ENCODE measurements at regions not wholly inside any gene's neighbourhood (a gene's known extent, or its start where the extent isn't known, plus 50 kb on each side); places are given as distances from the start of the nearest gene placed in this dataset.
A peak's percentile ranks its signal among the peaks of the same experiment; 100 is the strongest.

DNA sequence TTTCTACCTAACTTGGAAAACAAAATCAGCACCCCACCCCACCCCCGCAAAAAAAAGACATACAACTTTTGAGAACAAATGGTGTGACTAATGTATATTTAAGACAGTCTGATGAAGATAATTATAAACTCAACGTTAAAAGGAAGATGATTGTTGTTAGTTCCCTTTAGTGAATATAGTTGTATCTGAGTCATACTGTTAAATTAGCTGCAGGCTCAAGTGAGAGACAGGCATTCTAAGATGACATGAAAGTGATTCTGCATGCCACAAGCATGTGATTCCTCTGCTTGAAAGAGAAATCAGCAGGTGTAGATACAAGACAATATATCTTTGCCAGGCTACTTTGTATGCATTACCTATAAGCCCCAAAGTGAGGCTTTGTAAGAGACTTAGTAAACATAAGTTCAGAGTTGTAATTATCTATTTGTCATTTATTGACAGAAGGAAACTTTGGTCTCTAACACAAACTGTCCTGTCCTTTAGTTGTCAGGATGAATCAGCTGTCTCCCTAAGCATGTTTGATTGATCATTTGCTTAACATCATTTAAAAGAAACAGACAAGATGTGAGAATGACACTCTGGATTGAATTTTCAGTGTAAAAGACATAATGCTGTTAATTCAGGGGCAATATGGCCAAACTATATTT is 319.4 kb upstream of the HTR2A start:
- in situ Hi-C loops (cut with HindIII; ENCODE audit: low pct_ligation_motif_present, low sequenced_read_pairs): no loop called here
- Histone ChIP-seq H3K27me3 (replicated peaks) (no peaks in the 10 kb centered on the region), H3K27ac (peak overlapping the region; percentile 73), H3K4me3 (ENCODE audit: low read depth, low read length) (no peak overlapping the region), H3K36me3 (replicated peaks) (no peaks in the 10 kb centered on the region)
- TF ChIP-seq, protein P1, sequence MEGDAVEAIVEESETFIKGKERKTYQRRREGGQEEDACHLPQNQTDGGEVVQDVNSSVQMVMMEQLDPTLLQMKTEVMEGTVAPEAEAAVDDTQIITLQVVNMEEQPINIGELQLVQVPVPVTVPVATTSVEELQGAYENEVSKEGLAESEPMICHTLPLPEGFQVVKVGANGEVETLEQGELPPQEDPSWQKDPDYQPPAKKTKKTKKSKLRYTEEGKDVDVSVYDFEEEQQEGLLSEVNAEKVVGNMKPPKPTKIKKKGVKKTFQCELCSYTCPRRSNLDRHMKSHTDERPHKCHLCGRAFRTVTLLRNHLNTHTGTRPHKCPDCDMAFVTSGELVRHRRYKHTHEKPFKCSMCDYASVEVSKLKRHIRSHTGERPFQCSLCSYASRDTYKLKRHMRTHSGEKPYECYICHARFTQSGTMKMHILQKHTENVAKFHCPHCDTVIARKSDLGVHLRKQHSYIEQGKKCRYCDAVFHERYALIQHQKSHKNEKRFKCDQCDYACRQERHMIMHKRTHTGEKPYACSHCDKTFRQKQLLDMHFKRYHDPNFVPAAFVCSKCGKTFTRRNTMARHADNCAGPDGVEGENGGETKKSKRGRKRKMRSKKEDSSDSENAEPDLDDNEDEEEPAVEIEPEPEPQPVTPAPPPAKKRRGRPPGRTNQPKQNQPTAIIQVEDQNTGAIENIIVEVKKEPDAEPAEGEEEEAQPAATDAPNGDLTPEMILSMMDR (IDR thresholded peaks at IDR 0.05; ENCODE audit: low read depth, low read length, missing control alignments): no peak
- no peak for DNase-seq

DNA sequence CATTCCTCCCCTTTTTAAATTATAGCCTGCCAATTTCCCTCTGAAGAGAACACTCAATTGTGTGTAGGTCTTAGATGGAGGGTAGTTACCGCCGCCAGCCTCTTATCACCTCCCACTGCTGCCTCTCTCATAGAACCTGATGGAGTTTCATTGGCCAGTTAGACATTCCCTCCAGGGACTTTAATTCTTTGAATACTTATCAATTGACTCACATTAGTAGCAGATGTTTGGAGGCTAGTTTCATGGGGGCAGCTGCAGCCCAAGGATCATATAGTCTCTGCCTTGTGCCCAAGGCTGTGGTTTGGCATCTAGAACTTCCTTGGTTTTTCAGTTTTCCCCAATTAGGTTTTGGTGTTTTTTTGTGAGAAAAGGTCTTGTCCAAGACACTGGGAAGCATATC is 318.9 kb upstream of the HTR2A start:
- no peaks in the 10 kb centered on the region for H3K36me3 ChIP-seq (replicated peaks)
- no peak overlapping the region for H3K4me3 ChIP-seq (ENCODE audit: low read depth, low read length)
- no peaks in the 10 kb centered on the region for H3K27me3 ChIP-seq (replicated peaks)
- peak overlapping the region; percentile 73 for H3K27ac ChIP-seq
- TF ChIP-seq, protein P1 (IDR thresholded peaks at IDR 0.05; ENCODE audit: low read depth, low read length, missing control alignments): no peak
- in situ Hi-C loops (cut with HindIII; ENCODE audit: low pct_ligation_motif_present, low sequenced_read_pairs): no loop called here
- DNase-seq: peak; percentile 88

DNA sequence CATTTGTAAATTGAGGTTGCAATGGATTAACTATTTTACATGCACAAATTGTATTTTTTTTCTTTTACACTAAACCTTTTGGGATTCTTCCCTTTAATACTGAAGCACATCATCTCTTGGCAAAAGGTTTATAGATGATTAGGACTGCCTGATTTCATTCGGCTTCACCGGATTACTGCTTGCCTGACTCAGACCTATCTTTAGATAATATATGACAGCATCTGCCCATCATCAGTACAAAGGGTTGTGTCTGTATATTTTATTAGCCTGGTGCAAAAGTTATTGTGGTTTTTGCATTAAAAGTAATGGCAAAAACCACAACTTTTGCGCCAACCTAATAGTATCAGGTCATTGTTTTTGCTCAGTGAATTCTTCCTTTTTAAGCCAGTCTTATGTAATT is 316.2 kb upstream of the HTR2A start:
- no peaks in the 10 kb centered on the region for H3K36me3 ChIP-seq (replicated peaks)
- TF ChIP-seq, protein P1 (IDR thresholded peaks at IDR 0.05; ENCODE audit: low read depth, low read length, missing control alignments): no peak
- H3K27me3 ChIP-seq (replicated peaks): no peaks in the 10 kb centered on the region
- DNase-seq: no peak
- H3K27ac ChIP-seq: no peak overlapping the region
- in situ Hi-C loops (cut with HindIII; ENCODE audit: low pct_ligation_motif_present, low sequenced_read_pairs): no loop called here
- H3K4me3 ChIP-seq (ENCODE audit: low read depth, low read length): no peak overlapping the region

DNA sequence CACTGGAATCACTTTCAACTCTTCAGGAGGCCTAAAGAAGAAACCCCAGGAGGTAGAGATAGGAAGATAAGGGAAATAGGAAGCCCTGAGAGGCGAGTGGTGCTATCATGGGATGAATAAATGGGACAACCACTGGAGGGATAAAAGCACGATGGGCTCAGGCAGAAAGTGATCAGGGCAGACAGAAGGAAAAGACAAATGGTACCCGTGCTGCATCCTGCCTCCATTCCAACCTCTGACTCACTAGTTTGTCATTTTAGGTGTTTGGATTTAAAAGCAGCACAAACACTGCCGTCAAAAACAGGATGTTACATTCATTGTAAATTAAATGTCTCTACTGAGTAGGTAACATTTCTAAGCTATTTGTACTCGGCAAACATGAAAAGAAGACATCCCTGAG is 314.3 kb upstream of the HTR2A start:
- TF ChIP-seq, protein P1 (IDR thresholded peaks at IDR 0.05; ENCODE audit: low read depth, low read length, missing control alignments): no peak
- in situ Hi-C loops (cut with HindIII; ENCODE audit: low pct_ligation_motif_present, low sequenced_read_pairs): no loop called here
- no peaks in the 10 kb centered on the region for H3K36me3 ChIP-seq (replicated peaks)

DNA sequence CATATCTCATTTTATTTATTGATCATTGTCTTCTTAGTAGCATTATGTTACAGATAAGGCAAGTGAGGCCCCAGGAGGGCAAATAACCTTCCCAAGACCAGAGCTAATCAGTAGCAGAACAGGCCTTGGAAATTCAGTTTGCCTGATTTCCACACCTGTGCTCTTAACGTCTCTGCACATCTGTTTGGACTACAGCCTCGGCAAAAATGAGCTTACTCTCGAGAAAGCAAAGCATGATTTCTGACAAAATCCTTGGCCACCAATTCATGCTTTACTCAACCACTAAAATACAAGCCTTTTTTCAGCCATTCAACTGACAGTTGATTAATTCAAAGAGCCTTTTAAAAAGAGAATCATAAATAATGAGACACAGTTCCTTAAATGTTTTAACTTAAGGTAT is 309.3 kb upstream of the HTR2A start:
- TF ChIP-seq, protein P1 (IDR thresholded peaks at IDR 0.05; ENCODE audit: low read depth, low read length, missing control alignments): no peak
- H3K36me3 ChIP-seq (replicated peaks): no peaks in the 10 kb centered on the region
- no peak overlapping the region for H3K4me3 ChIP-seq (ENCODE audit: low read depth, low read length)
- no peak overlapping the region for H3K27ac ChIP-seq
- H3K27me3 ChIP-seq (replicated peaks): no peaks in the 10 kb centered on the region
- in situ Hi-C loops (cut with HindIII; ENCODE audit: low pct_ligation_motif_present, low sequenced_read_pairs): no loop called here
- no peak for DNase-seq

More for the DNA sequence above, 314.3 kb upstream of the HTR2A start:
- H3K4me3 ChIP-seq (ENCODE audit: low read depth, low read length): no peak overlapping the region
- peak; percentile 12 for DNase-seq
- no peaks in the 10 kb centered on the region for H3K27me3 ChIP-seq (replicated peaks)
- no peak overlapping the region for H3K27ac ChIP-seq
